Middle frontal gyrus (tissue), 1 donor: ENCODE measurements at regions not wholly inside any gene's neighbourhood (a gene's known extent, or its start where the extent isn't known, plus 50 kb on each side); places are given as distances from the start of the nearest gene placed in this dataset.

ENCODE experiments used
- DNase-seq: peaks from one replicate; pipeline ENCODE4 v3.0.0-alpha.2; 2015; ENCODE audit warnings: low spot score; ENCODE audit errors: extremely low spot score

GRCh38 chr4:166481055-166481454 is 608.0 kb downstream of the TLL1 start:
- DNase-seq, result no peak

GRCh38 chr4:166481739-166482138 is 608.7 kb downstream of the TLL1 start:
- DNase-seq, result no peak

GRCh38 chr4:166482758-166483157 is 609.7 kb downstream of the TLL1 start:
- DNase-seq, result no peak

GRCh38 chr4:166491635-166492034 is 618.6 kb downstream of the TLL1 start:
- DNase-seq, result no peak

- DNase-seq, result no peak
These were observed 620.9 kb downstream of the TLL1 start for GRCh38 chr4:166493924-166494345.

GRCh38 chr4:166498546-166498945 is 625.5 kb downstream of the TLL1 start:
- no peak for DNase-seq

- DNase-seq, result no peak
These were observed 626.8 kb downstream of the TLL1 start for GRCh38 chr4:166499820-166500219.

GRCh38 chr4:166501941-166502382 is 628.9 kb downstream of the TLL1 start:
- DNase-seq, result no peak

- no peak for DNase-seq
These were observed 629.6 kb downstream of the TLL1 start for GRCh38 chr4:166502660-166503059.

- DNase-seq, result no peak
These were observed 633.0 kb downstream of the TLL1 start for GRCh38 chr4:166506051-166506450.

GRCh38 chr4:166512267-166512666 is 639.2 kb downstream of the TLL1 start:
- DNase-seq, result no peak

GRCh38 chr4:166518315-166518714 is 645.3 kb downstream of the TLL1 start:
- DNase-seq, result no peak

- DNase-seq, result no peak
These were observed 645.7 kb downstream of the TLL1 start for GRCh38 chr4:166518776-166519175.

GRCh38 chr4:166519774-166520173 is 646.7 kb downstream of the TLL1 start:
- no peak for DNase-seq

- no peak for DNase-seq
These were observed 654.5 kb downstream of the TLL1 start for GRCh38 chr4:166527500-166527899.

GRCh38 chr4:166531703-166532102 is 658.7 kb downstream of the TLL1 start:
- DNase-seq, result no peak

GRCh38 chr4:166535865-166536264 is 662.8 kb downstream of the TLL1 start:
- DNase-seq, result no peak

- no peak for DNase-seq
These were observed 665.5 kb downstream of the TLL1 start for GRCh38 chr4:166538491-166539005.

GRCh38 chr4:166546009-166546408 is 673.0 kb downstream of the TLL1 start:
- DNase-seq, result no peak

- no peak for DNase-seq
These were observed 656.7 kb downstream of the SPOCK3 start for GRCh38 chr4:166577639-166578038.

GRCh38 chr4:166585491-166585890 is 648.8 kb downstream of the SPOCK3 start:
- DNase-seq, result no peak

- DNase-seq, result no peak
These were observed 639.9 kb downstream of the SPOCK3 start for GRCh38 chr4:166594326-166594946.

GRCh38 chr4:166600264-166600663 is 634.0 kb downstream of the SPOCK3 start:
- no peak for DNase-seq
